ENCODE measurements at regions not wholly inside any gene's neighbourhood (a gene's known extent, or its start where the extent isn't known, plus 50 kb on each side); places are given as distances from the start of the nearest gene placed in this dataset.

DNA sequence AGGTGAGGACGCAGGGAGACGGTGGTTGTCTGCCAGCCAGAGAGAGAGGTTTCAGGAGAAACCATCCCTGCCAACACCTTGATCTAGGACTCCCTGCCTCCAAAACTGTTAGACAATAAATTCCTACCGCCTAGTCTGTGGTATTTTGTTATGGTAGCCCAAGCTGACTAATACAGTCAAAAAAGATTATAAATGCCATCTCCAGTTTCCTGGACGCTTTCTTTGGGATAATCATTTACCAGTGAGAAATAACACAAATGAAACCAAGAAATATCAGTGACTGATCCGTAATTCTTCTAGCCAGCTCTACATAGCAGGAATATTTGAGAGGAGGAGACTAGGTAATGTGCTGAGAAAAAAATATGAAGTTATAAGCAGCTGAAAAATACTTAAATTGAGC lies 707.8 kb upstream of the LMCD1 start:
- H3K4me3 ChIP-seq (ENCODE audit: low read depth, low read length) = no peak overlapping the region
- peak; percentile 67 for DNase-seq (ENCODE audit: low read depth)
- TF ChIP-seq, protein P1, sequence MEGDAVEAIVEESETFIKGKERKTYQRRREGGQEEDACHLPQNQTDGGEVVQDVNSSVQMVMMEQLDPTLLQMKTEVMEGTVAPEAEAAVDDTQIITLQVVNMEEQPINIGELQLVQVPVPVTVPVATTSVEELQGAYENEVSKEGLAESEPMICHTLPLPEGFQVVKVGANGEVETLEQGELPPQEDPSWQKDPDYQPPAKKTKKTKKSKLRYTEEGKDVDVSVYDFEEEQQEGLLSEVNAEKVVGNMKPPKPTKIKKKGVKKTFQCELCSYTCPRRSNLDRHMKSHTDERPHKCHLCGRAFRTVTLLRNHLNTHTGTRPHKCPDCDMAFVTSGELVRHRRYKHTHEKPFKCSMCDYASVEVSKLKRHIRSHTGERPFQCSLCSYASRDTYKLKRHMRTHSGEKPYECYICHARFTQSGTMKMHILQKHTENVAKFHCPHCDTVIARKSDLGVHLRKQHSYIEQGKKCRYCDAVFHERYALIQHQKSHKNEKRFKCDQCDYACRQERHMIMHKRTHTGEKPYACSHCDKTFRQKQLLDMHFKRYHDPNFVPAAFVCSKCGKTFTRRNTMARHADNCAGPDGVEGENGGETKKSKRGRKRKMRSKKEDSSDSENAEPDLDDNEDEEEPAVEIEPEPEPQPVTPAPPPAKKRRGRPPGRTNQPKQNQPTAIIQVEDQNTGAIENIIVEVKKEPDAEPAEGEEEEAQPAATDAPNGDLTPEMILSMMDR (conservative IDR thresholded peaks at IDR 0.05; ENCODE audit: low read depth, low read length) = no peak

DNA sequence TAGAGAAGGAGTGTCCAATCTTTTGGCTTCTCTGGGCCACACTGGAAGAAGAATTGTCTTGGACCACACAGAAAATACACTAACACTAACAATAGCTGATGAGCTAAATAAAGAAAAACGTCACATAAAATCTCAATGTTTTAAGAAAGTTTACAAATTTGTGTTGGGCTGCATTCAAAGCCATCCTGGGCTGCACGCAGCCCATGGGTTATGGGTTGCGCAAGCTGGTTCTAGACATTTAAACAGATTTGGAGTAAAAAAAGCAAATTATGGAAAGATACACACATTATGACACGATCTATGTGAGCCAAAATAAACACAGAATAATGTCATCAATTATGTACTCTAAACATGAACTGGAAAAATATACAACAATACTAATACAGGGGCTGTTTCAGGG lies 703.3 kb upstream of the LMCD1 start:
- TF ChIP-seq, protein P1 (conservative IDR thresholded peaks at IDR 0.05; ENCODE audit: low read depth, low read length) = no peak
- DNase-seq (ENCODE audit: low read depth) = no peak
- H3K4me3 ChIP-seq (ENCODE audit: low read depth, low read length) = no peak overlapping the region

DNA sequence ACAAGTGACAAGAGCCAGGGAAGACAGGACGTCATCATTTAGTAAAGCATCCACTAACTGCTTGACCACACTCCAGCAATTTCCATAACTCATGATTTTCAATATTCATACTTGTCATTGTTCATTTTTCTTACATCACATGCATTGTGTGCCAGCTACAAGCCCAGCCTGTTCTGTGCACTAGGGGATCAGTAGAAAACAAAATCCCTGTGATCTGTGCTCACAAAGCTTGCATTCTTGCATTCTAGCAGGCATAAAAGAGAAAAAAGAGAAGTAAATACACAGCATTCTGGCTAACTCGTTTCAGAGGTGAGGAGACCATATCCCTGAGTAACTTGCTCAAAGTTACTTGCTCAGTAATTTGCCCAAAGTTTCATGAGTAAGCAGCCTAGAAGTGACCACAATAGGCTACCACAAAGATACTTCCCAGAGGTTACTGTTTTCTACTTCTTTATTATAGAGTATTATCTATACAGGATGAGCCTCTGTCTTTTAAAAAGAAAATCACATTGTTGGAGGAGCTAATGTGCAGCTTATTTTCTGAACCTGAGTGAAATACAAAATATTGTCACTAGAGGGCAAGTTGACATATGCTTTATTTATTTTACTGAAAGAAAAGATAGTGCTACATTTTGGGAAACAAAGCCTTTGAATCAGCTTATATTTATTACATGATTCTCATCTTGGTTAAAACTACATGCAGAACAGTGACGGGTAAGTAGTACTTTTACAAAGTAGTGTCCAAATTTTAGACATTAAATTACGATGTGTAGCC lies 701.4 kb upstream of the LMCD1 start:
- TF ChIP-seq, protein P1 (conservative IDR thresholded peaks at IDR 0.05; ENCODE audit: low read depth, low read length) = peak; percentile 37
- no peak for DNase-seq (ENCODE audit: low read depth)

DNA sequence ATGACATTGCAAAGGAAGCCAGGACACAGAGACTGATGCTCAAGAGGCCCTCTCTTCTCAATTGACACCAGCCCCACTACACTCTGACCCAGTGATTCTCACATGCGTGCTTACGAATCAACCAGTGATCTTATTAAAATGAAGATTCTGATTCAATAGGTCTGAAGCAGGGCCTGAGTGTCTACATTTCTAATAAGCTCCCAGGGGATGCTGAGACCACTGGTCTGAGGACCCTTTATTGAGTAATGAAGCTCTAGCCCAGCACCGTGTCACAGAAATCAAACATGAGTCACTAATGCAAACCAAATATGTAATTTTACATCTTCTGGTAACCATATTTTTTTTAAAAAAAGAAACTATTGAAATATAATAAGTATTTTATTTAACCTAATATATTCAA lies 689.1 kb upstream of the LMCD1 start:
- TF ChIP-seq, protein P1 (conservative IDR thresholded peaks at IDR 0.05; ENCODE audit: low read depth, low read length) = no peak
- H3K4me3 ChIP-seq (ENCODE audit: low read depth, low read length) = no peak overlapping the region
- DNase-seq (ENCODE audit: low read depth) = no peak

More for the DNA sequence above, 701.4 kb upstream of the LMCD1 start:
- no peak overlapping the region for H3K4me3 ChIP-seq (ENCODE audit: low read depth, low read length)

DNA sequence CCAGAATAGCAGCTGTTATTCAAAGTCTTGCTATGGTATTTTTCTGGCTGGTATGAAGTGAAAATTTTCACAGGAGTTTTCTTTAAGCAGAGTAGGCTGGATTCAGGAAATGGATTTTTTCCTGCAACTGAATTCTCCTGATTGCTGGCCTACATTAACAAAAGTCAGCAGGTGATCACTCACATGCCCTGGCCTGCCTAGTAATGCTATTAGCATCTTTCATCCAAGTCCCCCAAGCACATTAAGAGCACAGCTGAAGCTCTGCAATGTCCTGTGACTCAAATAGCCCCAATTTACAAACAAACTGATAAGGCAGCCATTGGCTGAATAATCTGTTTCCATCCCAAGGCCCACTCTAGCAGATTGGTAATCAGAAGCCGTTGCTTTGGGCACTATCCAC lies 688.3 kb upstream of the LMCD1 start:
- no peak for DNase-seq (ENCODE audit: low read depth)

DNA sequence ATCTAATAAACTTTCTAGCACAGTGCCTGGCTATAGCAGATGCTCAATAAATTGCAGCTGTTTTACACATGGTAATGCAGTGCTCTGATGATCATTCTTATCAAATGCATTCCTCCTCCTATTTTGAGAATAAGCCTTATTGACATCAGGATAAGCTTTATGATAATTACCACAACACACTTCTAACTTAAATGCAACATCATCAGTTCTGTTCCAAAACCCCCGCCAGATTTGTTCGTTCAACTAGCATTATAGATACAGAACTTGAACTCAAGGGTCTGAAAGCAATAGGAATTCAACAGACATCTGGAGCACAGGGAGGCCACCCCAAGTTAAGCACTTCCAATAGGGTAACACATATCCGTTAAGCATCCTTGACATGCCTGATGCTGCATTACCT lies 684.4 kb upstream of the LMCD1 start:
- DNase-seq (ENCODE audit: low read depth) = no peak
- TF ChIP-seq, protein P1 (conservative IDR thresholded peaks at IDR 0.05; ENCODE audit: low read depth, low read length) = no peak
- no peak overlapping the region for H3K4me3 ChIP-seq (ENCODE audit: low read depth, low read length)

More for the DNA sequence above, 688.3 kb upstream of the LMCD1 start:
- TF ChIP-seq, protein P1 (conservative IDR thresholded peaks at IDR 0.05; ENCODE audit: low read depth, low read length) = no peak
- H3K4me3 ChIP-seq (ENCODE audit: low read depth, low read length) = no peak overlapping the region

DNA sequence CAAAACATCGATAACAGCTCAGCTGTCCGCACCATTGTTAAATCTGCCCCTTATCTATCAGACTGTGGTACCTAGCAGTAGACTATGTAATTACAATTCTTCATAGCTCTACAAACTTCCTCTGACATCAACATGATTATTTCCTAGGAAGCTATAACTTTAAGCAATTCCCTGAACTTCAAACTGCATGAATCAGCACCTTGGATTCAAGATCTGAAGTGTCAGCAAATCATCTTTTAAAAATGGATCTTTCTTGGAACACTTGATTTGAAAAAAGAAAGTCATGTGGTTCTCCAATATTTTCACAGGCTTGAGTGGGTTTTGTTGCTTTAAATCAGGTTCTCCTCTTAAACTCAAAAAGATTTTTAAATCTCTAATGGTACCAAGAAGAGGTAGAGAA lies 680.7 kb upstream of the LMCD1 start:
- H3K4me3 ChIP-seq (ENCODE audit: low read depth, low read length) = no peak overlapping the region
- DNase-seq (ENCODE audit: low read depth) = no peak
- TF ChIP-seq, protein P1 (conservative IDR thresholded peaks at IDR 0.05; ENCODE audit: low read depth, low read length) = no peak

All from epithelial cell of proximal tubule (primary cell).